CD8-positive, alpha-beta memory T cell (primary cell): ENCODE measurements at regions not wholly inside any gene's neighbourhood (a gene's known extent, or its start where the extent isn't known, plus 50 kb on each side); places are given as distances from the start of the nearest gene placed in this dataset.

ENCODE experiments used
- CTCF ChIA-PET: fragments of 350-600 bp; sonication (Branson Sonifier 250); formaldehyde crosslinking; loops from one replicate; lab custom pipeline; 2021; ENCODE audit warnings: antibody characterized with exemption; lab: Charles Lee
- POLR2A ChIA-PET: fragments of 350-600 bp; sonication (Branson Sonifier 250); formaldehyde crosslinking; loops from one replicate; lab custom pipeline; 2021; ENCODE audit warnings: antibody characterized with exemption; lab: Charles Lee
- DNase-seq, 5 donors: peaks; one replicate each; pipeline versions ENCODE4 v3.0.0 to v3.0.0-alpha.2; 2020 to 2022; ENCODE audit warnings: mixed read lengths in 1 of 5
- H3K27ac ChIP-seq: one replicate; pipeline ENCODE4 v1.7.0; 2013; ENCODE audit warnings: low read depth, mild to moderate bottlenecking, low read length, moderate library complexity
- H3K27me3 ChIP-seq: 2 replicates; pipeline ENCODE4 v1.7.0; 2013; ENCODE audit warnings: low read length, mild to moderate bottlenecking; ENCODE audit not compliant: insufficient read depth, poor library complexity, severe bottlenecking
- H3K36me3 ChIP-seq: 2 replicates; pipeline ENCODE4 v1.7.0; 2013; ENCODE audit warnings: mild to moderate bottlenecking, low read length, moderate library complexity; ENCODE audit not compliant: insufficient read depth
- H3K4me1 ChIP-seq: 2 replicates; pipeline ENCODE4 v1.7.0; 2013; ENCODE audit warnings: mild to moderate bottlenecking, low read length, moderate library complexity; ENCODE audit not compliant: insufficient read depth
- H3K4me3 ChIP-seq: 2 replicates; pipeline ENCODE4 v1.7.0; 2013; ENCODE audit warnings: mild to moderate bottlenecking, low read length
- H3K9me3 ChIP-seq: 2 replicates; pipeline ENCODE4 v1.7.0; 2013; ENCODE audit warnings: mild to moderate bottlenecking, low read length
- H3K27ac Mint-ChIP-seq, 8 donors: one replicate each; pipeline ENCODE4 v1.8.0; 2020 to 2021; ENCODE audit warnings: mixed read lengths in 8 of 8, mild to moderate bottlenecking in 6 of 8, inconsistent platforms in 3 of 8, moderate library complexity in 3 of 8
- H3K27me3 Mint-ChIP-seq, 2 donors: one replicate each; pipeline ENCODE4 v1.8.0; 2020 to 2021; ENCODE audit warnings: mixed read lengths in 2 of 2, mild to moderate bottlenecking in 1 of 2, moderate library complexity in 1 of 2
- H3K36me3 Mint-ChIP-seq, 3 donors: one replicate each; pipeline ENCODE4 v1.8.0; 2020 to 2021; ENCODE audit warnings: mixed read lengths in 3 of 3, inconsistent platforms in 1 of 3, mild to moderate bottlenecking in 1 of 3
- H3K4me1 Mint-ChIP-seq, 3 donors: one replicate each; pipeline ENCODE4 v1.8.0; 2020 to 2021; ENCODE audit warnings: mixed read lengths in 3 of 3, inconsistent platforms in 1 of 3, mild to moderate bottlenecking in 1 of 3
- H3K4me3 Mint-ChIP-seq, 7 donors: one replicate each; pipeline ENCODE4 v1.8.0; 2020 to 2021; ENCODE audit warnings: mixed read lengths in 7 of 7, mild to moderate bottlenecking in 6 of 7, moderate library complexity in 4 of 7, inconsistent platforms in 2 of 7
- H3K9me3 Mint-ChIP-seq, 5 donors: one replicate each; pipeline ENCODE4 v1.8.0; 2020 to 2022; ENCODE audit warnings: mixed read lengths in 5 of 5, mild to moderate bottlenecking in 3 of 5, moderate library complexity in 2 of 5, inconsistent platforms in 1 of 5

GRCh38 chr7:41098402-41098801, 604.5 kb downstream of the INHBA start:
- Histone ChIP-seq H3K9me3 (no peaks in the 10 kb centered on the region), H3K4me1 (no peaks in the 10 kb centered on the region), H3K27me3 (no peaks in the 10 kb centered on the region), H3K4me3 (no peak overlapping the region), H3K36me3 (no peaks in the 10 kb centered on the region), H3K27ac (no peak overlapping the region)
- ChIA-PET CTCF (no interaction called here), POLR2A (no interaction called here)
- Mint-ChIP-seq H3K9me3 (peaks cover 5 to 10% (median 8%) of the 10 kb centered on the region in 5 donors), H3K36me3 (no peaks in the 10 kb centered on the region), H3K4me1 (no peaks in the 10 kb centered on the region), H3K27me3 (peaks cover 0 to 3% of the 10 kb centered on the region in 2 donors), H3K27ac (no peak overlapping the region), H3K4me3 (no peak overlapping the region)
- DNase-seq = no peak

GRCh38 chr7:41097501-41097900, 605.4 kb downstream of the INHBA start:
- Mint-ChIP-seq H3K9me3 (peaks cover 4 to 10% (median 8%) of the 10 kb centered on the region in 5 donors), H3K27me3 (peaks cover 0 to 3% of the 10 kb centered on the region in 2 donors), H3K27ac (no peak overlapping the region), H3K4me1 (no peaks in the 10 kb centered on the region), H3K4me3 (no peak overlapping the region), H3K36me3 (no peaks in the 10 kb centered on the region)
- H3K27ac ChIP-seq = no peak overlapping the region
- H3K4me1 ChIP-seq = no peaks in the 10 kb centered on the region
- POLR2A ChIA-PET = no interaction called here
- H3K27me3 ChIP-seq = no peaks in the 10 kb centered on the region
- no peak for DNase-seq
- H3K9me3 ChIP-seq = no peaks in the 10 kb centered on the region
- no peaks in the 10 kb centered on the region for H3K36me3 ChIP-seq
- CTCF ChIA-PET = no interaction called here
- no peak overlapping the region for H3K4me3 ChIP-seq

GRCh38 chr7:41096917-41097316, 606.0 kb downstream of the INHBA start:
- ChIA-PET CTCF (no interaction called here), POLR2A (no interaction called here)
- Histone ChIP-seq H3K27ac (no peak overlapping the region), H3K27me3 (no peaks in the 10 kb centered on the region), H3K4me1 (no peaks in the 10 kb centered on the region), H3K9me3 (no peaks in the 10 kb centered on the region), H3K36me3 (no peaks in the 10 kb centered on the region), H3K4me3 (no peak overlapping the region)
- no peak overlapping the region for H3K4me3 Mint-ChIP-seq
- no peaks in the 10 kb centered on the region for H3K4me1 Mint-ChIP-seq
- DNase-seq = no peak
- H3K36me3 Mint-ChIP-seq = no peaks in the 10 kb centered on the region
- H3K9me3 Mint-ChIP-seq = peaks cover 8 to 10% (median 8%) of the 10 kb centered on the region in 5 donors
- H3K27me3 Mint-ChIP-seq = peaks cover 0 to 3% of the 10 kb centered on the region in 2 donors
- no peak overlapping the region for H3K27ac Mint-ChIP-seq

- no peak for DNase-seq
- Histone ChIP-seq H3K4me1 (no peaks in the 10 kb centered on the region), H3K27me3 (no peaks in the 10 kb centered on the region), H3K4me3 (no peak overlapping the region), H3K27ac (no peak overlapping the region), H3K9me3 (no peaks in the 10 kb centered on the region), H3K36me3 (no peaks in the 10 kb centered on the region)
- no peak overlapping the region for H3K27ac Mint-ChIP-seq
- peaks cover 0 to 3% of the 10 kb centered on the region in 2 donors for H3K27me3 Mint-ChIP-seq
- CTCF ChIA-PET = no interaction called here
- H3K36me3 Mint-ChIP-seq = no peaks in the 10 kb centered on the region
- H3K9me3 Mint-ChIP-seq = peaks cover 5 to 22% (median 8%) of the 10 kb centered on the region in 5 donors
- POLR2A ChIA-PET = no interaction called here
- no peaks in the 10 kb centered on the region for H3K4me1 Mint-ChIP-seq
- no peak overlapping the region for H3K4me3 Mint-ChIP-seq
Measured at GRCh38 chr7:41093141-41093540, 609.7 kb downstream of the INHBA start.

GRCh38 chr7:41085244-41085643, 617.6 kb downstream of the INHBA start:
- no peak overlapping the region for H3K4me3 Mint-ChIP-seq

GRCh38 chr7:41084381-41084780, 618.5 kb downstream of the INHBA start:
- no peaks in the 10 kb centered on the region for H3K4me1 ChIP-seq
- no peaks in the 10 kb centered on the region for H3K36me3 Mint-ChIP-seq
- H3K27me3 ChIP-seq = no peaks in the 10 kb centered on the region
- no peak overlapping the region for H3K4me3 Mint-ChIP-seq
- H3K36me3 ChIP-seq = no peaks in the 10 kb centered on the region
- H3K9me3 Mint-ChIP-seq = peaks cover 3 to 20% (median 5%) of the 10 kb centered on the region in 5 donors
- no peak overlapping the region for H3K4me3 ChIP-seq
- H3K27me3 Mint-ChIP-seq = no peaks in the 10 kb centered on the region
- no peaks in the 10 kb centered on the region for H3K4me1 Mint-ChIP-seq
- DNase-seq = no peak
- no peak overlapping the region for H3K27ac ChIP-seq
- no peaks in the 10 kb centered on the region for H3K9me3 ChIP-seq
- POLR2A ChIA-PET = no interaction called here
- CTCF ChIA-PET = no interaction called here
- no peak overlapping the region for H3K27ac Mint-ChIP-seq

More at GRCh38 chr7:41085244-41085643, 617.6 kb downstream of the INHBA start:
- Histone ChIP-seq H3K9me3 (no peaks in the 10 kb centered on the region), H3K4me1 (no peaks in the 10 kb centered on the region), H3K27me3 (no peaks in the 10 kb centered on the region), H3K27ac (no peak overlapping the region), H3K4me3 (no peak overlapping the region), H3K36me3 (no peaks in the 10 kb centered on the region)
- no peaks in the 10 kb centered on the region for H3K27me3 Mint-ChIP-seq
- H3K9me3 Mint-ChIP-seq = peaks cover 3 to 28% (median 10%) of the 10 kb centered on the region in 5 donors
- DNase-seq = no peak
- no peaks in the 10 kb centered on the region for H3K36me3 Mint-ChIP-seq
- ChIA-PET CTCF (no interaction called here), POLR2A (no interaction called here)
- H3K4me1 Mint-ChIP-seq = no peaks in the 10 kb centered on the region
- no peak overlapping the region for H3K27ac Mint-ChIP-seq

GRCh38 chr7:41069635-41070034, 633.3 kb downstream of the INHBA start:
- Histone ChIP-seq H3K4me3 (no peak overlapping the region), H3K4me1 (no peaks in the 10 kb centered on the region), H3K36me3 (no peaks in the 10 kb centered on the region), H3K9me3 (no peaks in the 10 kb centered on the region), H3K27ac (no peak overlapping the region), H3K27me3 (no peaks in the 10 kb centered on the region)
- Mint-ChIP-seq H3K9me3 (peaks cover 0 to 7% (median 3%) of the 10 kb centered on the region in 5 donors), H3K4me3 (no peak overlapping the region), H3K27me3 (no peaks in the 10 kb centered on the region), H3K27ac (no peak overlapping the region), H3K36me3 (no peaks in the 10 kb centered on the region), H3K4me1 (no peaks in the 10 kb centered on the region)
- ChIA-PET CTCF (no interaction called here), POLR2A (no interaction called here)
- DNase-seq = no peak

GRCh38 chr7:41067576-41067975, 635.3 kb downstream of the INHBA start:
- no peak overlapping the region for H3K4me3 Mint-ChIP-seq
- no peaks in the 10 kb centered on the region for H3K27me3 ChIP-seq
- H3K4me3 ChIP-seq = no peak overlapping the region
- H3K27ac ChIP-seq = no peak overlapping the region
- CTCF ChIA-PET = no interaction called here
- H3K27me3 Mint-ChIP-seq = no peaks in the 10 kb centered on the region
- H3K9me3 ChIP-seq = no peaks in the 10 kb centered on the region
- H3K36me3 Mint-ChIP-seq = no peaks in the 10 kb centered on the region
- no peaks in the 10 kb centered on the region for H3K36me3 ChIP-seq
- DNase-seq = no peak
- H3K4me1 ChIP-seq = no peaks in the 10 kb centered on the region
- POLR2A ChIA-PET = no interaction called here
- H3K27ac Mint-ChIP-seq = no peak overlapping the region
- no peaks in the 10 kb centered on the region for H3K4me1 Mint-ChIP-seq
- H3K9me3 Mint-ChIP-seq = peaks cover 0 to 7% (median 3%) of the 10 kb centered on the region in 5 donors

- POLR2A ChIA-PET = no interaction called here
- no peak overlapping the region for H3K4me3 ChIP-seq
- no peak overlapping the region for H3K27ac ChIP-seq
- H3K9me3 ChIP-seq = no peaks in the 10 kb centered on the region
- CTCF ChIA-PET = no interaction called here
- no peaks in the 10 kb centered on the region for H3K4me1 ChIP-seq
- H3K27me3 ChIP-seq = no peaks in the 10 kb centered on the region
- H3K36me3 ChIP-seq = no peaks in the 10 kb centered on the region
- DNase-seq = no peak
- Mint-ChIP-seq H3K9me3 (peaks cover 0 to 7% (median 3%) of the 10 kb centered on the region in 5 donors), H3K4me1 (no peaks in the 10 kb centered on the region), H3K36me3 (no peaks in the 10 kb centered on the region), H3K4me3 (no peak overlapping the region), H3K27ac (no peak overlapping the region), H3K27me3 (no peaks in the 10 kb centered on the region)
Measured at GRCh38 chr7:41065663-41066062, 637.2 kb downstream of the INHBA start.
